ENCODE measurements at regions not wholly inside any gene's neighbourhood (a gene's known extent, or its start where the extent isn't known, plus 50 kb on each side); places are given as distances from the start of the nearest gene placed in this dataset.

DNA sequence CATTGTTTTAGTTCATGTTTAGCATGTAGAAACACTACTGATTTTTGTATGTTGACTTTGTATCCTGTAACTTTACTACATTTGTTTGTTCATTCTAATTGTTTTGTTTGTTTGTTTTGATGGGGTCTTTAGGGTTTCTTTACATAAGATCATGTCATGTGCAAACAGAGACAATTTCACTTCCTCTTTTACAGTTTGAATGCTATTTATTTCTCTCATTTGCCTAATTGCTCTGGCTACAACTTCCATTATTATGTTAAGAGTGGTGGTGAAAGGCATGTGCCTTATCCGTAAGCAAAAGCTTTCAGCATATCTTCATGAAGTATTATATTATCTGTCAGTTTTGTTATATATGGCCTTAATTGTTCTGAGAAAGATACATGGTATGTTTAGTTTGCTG lies 571.1 kb downstream of the PCDH7 start:
- DNase-seq = no peak

- no peak for DNase-seq
Measured at GRCh38 chr4:31294655-31295480, 574.7 kb downstream of the PCDH7 start.

DNA sequence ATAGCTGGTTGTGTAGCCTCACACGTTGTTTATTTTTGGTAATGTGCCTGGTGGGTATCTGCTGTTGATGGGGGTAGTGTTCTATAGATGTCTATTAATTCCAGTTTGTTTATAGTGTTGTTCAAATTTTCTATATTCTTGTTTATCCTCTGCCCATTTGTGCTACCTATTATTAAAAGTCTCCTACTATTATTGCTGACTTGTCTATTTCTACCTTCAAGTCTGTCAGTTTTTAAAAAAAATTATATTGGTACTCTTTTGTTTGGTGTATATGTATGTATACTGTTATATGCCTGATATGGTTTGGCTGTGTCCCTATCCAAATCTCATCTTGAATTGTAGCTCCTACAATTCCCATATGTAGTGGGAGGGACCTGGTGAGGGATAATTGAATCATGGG lies 578.6 kb downstream of the PCDH7 start:
- no peak for DNase-seq

GRCh38 chr4:31307029-31307428 lies 586.9 kb downstream of the PCDH7 start:
- no peak for DNase-seq

DNA sequence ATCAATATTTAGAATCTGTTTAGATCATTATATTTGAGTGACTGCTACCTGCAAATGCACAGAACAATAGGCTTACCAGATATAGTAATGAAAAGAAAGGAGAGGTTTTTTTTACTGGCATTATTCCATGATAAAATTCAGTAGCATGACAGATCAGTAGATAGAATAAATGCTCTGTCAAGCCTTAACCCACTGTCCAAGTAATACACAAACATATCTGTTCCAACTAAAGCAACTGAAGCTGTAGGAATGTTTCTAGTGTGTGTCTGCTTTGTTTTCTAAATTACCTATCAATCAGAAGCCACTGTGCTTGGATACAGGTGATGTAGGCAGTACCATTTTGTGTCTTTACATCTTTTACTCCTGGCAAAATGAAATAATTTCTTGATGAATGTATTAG lies 604.6 kb downstream of the PCDH7 start:
- DNase-seq = no peak

DNA sequence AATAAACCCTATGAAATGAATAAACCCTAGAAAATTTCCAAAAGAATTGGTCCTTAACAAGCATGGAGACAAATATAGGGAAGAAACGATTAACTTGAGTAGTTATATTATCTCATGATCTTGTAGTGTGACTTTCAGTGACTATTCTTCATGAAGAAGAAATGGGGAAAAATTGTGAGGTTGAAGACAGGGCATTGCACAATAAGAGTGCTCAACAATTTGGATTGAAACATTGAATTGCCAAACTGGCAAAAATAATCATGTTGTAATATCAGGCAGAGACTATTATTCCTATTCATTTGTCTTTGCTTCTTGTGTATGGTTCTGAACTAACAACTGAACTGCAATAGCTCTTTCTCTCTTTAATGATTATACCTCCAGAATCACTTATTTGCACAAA lies 605.1 kb downstream of the PCDH7 start:
- DNase-seq = no peak

GRCh38 chr4:31327031-31327430 lies 606.9 kb downstream of the PCDH7 start:
- no peak for DNase-seq

GRCh38 chr4:31328932-31329331 lies 608.8 kb downstream of the PCDH7 start:
- no peak for DNase-seq

DNA sequence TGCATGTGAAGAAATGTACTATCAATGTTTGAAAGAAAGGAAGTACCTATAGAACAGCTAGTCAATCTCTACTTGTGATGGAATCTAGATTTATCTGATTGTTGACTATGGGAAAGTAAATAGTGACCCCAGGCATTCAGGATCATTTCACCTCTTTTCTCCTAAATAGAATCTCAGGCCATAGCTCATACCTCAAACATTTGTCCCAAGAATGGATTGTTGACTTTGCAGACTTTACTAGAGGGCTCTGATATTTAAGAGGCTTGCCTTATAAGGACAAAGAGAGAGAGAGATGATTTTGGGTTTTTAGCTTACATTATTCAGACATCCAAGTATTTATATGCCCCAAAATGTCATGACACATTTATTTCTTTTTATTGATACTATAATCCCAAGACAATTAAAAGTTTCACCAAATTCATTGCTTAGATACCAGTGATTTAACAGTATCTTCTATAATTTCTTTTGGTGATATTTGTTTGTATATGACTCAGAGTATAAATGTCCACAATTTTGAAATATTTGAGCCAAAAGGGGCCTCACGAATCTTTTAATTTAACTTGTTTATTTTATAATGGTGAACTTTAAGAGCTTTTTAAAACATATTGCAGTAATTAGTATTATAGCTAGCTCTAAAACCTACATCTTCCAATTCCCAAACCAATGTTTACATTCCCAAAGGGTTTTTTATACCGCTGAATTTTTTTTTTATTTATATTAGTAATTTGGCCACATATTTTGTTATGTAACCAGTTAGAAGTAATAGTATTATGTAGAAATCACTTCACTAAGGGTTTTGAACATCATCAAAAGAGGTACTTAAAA lies 614.1 kb downstream of the PCDH7 start:
- no peak for DNase-seq

DNA sequence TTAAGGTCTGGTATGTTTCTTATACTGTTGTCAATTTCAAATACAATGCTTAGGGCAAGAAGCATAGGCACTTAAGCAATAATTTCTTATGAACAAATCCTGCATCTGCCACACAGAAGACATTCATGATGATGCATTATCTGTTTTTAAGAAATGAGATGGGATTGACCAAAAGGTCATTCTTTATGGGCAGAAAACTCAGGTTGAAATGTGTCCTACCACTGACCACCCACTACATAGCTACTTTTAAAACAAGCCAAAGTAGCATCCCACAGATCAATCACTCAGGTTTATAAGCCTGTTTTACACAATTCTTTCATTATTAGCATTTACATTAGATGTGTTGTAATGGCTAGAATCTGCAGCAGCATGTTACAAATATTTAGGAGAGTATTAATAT lies 617.8 kb downstream of the PCDH7 start:
- no peak for DNase-seq

DNA sequence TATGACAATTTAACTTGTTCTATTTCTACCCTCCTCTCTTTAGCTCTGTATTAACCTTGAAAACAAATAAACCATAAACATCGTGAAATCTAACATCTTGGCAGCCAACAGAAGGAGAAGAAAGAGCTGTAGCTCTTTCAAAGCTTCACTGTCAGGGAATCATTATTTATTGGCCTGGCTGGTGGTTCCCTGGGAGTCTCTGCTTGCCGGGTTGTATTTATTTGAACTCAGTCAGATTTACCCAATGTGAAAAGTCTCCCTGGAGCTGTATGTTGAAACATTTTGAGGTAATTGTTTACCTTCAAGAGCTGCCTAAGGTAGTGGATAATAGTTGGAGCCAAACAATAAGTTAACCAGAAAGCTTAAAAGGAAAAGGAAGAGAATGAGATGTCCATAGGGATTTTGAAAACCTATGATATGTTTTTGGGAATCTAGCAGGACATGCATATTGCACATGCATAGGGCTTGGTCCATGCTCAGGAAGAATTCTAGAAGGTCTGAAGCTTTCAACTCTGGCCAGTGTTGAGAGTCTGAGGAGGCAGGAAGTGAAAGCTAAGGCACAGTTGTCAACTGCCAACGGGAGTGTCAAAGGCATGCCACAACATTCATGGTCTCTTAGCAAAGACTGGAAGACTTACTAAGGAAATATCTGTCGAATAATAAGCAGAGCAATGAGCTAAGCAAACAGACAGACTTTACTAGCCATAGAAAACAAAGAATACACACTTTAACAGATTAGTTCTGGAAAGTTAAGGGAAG lies 621.6 kb downstream of the PCDH7 start:
- DNase-seq = no peak

GRCh38 chr4:31343061-31343460 lies 622.9 kb downstream of the PCDH7 start:
- DNase-seq = no peak

DNA sequence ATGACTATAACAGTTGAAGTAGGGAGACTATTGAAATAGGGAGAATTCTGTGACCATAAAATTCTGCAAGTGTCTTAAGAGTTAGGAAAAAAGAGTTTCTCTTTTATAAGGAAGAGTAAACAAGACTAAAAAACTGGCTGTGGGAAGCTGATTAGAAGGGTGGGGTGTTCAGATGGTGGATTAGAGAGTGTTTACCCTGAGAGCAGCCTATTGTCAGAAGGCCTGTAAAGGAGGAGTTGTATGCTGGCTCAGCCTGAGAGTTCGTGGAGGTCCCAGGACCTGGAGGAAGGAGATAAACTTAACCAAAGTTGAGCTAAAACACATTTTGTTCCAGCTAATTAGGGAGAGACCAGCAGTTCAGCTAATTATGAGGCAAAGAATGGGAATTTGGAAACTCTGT lies 629.7 kb downstream of the PCDH7 start:
- no peak for DNase-seq

DNA sequence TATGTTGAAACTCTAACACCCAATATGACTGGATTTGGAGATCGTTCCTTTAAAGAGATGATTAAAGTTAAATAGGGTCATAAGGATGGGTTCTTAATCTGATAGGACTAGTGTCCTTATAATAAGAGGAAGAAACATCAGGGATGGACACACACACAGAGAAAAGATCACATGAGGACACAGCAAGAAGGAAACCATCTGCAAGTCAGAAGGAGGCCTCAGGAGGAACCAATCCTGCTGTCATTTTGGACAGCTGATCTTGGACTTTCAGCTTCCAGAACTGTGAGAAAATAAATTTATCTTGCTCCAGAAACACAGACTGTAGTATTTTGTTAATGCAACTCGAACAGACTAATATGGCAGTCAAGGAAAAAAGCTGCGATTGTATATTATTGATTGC lies 631.5 kb downstream of the PCDH7 start:
- no peak for DNase-seq

GRCh38 chr4:31356839-31357238 lies 636.7 kb downstream of the PCDH7 start:
- no peak for DNase-seq

DNA sequence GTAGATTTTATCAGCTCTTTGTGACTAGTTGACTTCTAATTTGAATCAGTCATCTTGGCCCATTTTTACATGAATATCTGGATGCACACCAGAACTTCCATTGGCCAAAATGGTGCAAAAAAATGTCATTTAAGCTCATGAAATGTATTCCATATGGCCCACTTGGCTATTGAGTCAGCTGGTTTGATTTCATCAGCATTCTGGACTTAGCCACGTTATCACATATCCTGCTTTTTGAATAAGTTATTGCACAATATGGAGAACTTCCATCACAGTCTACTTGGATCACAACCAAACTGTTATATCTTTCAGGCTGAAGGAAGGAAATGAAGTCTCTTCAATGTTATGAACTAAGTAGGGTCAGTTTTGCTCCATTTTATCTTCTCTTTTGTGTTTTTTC lies 640.6 kb downstream of the PCDH7 start:
- peak; percentile 82 for DNase-seq

GRCh38 chr4:31362756-31363155 lies 642.6 kb downstream of the PCDH7 start:
- no peak for DNase-seq

GRCh38 chr4:31365006-31365690 lies 645.0 kb downstream of the PCDH7 start:
- no peak for DNase-seq

- no peak for DNase-seq
Measured at GRCh38 chr4:31366041-31366440, 645.9 kb downstream of the PCDH7 start.

DNA sequence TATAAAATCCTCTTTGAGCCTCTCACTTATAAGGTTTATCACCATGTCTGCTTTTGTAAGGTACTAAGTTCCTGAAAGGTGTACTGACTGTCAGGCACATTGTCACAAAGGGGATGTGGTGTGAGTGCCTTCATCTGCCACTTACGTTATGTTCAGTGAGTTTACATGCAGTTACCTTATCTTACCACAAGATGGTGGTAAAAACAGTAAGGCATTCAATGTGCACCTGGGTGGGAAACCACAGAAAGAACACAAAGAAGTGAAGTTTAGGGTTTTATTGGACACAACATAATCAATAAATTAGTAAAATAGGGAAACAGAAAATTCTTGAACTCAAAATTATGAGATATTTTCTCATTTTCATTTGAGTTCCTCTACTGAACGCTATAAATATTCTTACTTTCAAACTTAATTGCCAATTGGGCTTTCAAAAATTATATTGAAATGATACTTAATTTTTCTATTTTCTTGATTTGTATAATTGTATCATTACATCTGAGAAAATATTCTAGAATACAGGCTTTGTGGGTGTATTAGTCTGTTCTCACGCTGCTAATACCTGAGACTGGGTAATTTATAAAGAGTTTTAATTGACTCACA lies 650.8 kb downstream of the PCDH7 start:
- peak; percentile 32 for DNase-seq

DNA sequence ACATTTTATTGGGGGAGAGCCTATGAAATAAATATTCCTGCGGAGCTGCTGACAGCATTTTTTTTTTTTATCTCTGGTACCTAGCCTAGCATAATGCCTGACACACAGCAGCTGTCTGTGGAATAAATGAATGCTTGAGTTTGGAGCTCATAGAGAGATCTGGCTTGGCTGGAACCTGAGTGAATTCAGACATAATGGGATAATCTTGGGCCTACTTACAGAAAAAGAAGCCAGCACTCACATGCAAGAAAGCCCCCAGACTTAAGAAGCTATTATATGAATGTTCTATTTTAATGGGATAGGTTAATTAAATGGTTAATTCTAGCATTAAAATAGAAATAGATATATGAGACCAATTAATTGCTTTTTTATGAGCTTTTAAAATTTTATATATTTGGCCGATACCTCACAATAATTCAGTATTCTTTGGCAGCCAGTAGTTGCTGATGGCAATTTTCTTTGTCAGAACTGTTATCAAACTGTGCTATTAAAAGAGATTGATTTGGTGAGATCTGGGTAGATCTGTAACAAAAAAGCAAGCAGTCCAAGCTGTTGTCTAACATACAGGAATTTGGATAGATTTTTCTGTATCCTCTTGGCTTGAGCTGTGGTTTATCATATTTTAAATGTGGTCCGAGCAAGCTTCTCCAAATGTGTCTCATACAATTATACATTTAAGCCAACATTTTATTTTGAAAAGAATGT lies 654.2 kb downstream of the PCDH7 start:
- peak; percentile 70 for DNase-seq

Data from skin of body (tissue), 1 donor.